ENCODE measurements at regions not wholly inside any gene's neighbourhood (a gene's known extent, or its start where the extent isn't known, plus 50 kb on each side); places are given as distances from the start of the nearest gene placed in this dataset.

DNA sequence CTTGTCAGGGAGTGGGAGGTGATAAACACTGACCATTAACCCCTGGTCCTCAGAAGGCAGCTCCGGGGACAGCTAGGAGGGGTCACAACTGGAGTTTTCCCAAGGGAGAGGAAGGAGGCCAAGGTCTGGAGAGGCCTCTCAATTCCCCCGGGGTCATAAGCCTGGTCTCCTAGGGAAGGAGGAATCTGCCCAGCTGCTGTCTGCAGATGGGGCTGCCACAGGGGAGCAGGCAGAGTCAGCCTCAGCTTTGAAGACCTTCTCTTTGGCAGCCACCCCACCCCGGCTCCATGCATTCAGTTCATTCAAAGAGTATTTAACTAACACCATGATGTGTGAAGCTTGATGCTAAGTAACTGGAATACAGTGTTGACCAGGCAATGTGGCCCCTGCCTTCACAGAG lies 74.6 kb upstream of the HSPA9 start:
- peaks cover 0 to 17% (median 12%) of the 10 kb centered on the region in 4 donors for H3K4me1 ChIP-seq
- no peaks in the 10 kb centered on the region for H3K36me3 ChIP-seq
- no peak overlapping the region for H3K4me3 ChIP-seq
- 63% methylated on average over 3 of the region's 3 CpGs for WGBS
- intact Hi-C loops (cut with DNase I): no loop called here
- no peak for DNase-seq (ENCODE audit: extremely low spot score)
- peaks cover 0 to 10% (median 0%) of the 10 kb centered on the region in 4 donors for H3K27me3 ChIP-seq
- TF ChIP-seq, protein P1, sequence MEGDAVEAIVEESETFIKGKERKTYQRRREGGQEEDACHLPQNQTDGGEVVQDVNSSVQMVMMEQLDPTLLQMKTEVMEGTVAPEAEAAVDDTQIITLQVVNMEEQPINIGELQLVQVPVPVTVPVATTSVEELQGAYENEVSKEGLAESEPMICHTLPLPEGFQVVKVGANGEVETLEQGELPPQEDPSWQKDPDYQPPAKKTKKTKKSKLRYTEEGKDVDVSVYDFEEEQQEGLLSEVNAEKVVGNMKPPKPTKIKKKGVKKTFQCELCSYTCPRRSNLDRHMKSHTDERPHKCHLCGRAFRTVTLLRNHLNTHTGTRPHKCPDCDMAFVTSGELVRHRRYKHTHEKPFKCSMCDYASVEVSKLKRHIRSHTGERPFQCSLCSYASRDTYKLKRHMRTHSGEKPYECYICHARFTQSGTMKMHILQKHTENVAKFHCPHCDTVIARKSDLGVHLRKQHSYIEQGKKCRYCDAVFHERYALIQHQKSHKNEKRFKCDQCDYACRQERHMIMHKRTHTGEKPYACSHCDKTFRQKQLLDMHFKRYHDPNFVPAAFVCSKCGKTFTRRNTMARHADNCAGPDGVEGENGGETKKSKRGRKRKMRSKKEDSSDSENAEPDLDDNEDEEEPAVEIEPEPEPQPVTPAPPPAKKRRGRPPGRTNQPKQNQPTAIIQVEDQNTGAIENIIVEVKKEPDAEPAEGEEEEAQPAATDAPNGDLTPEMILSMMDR (IDR thresholded peaks at IDR 0.05): no peak
- no peak for TF ChIP-seq POLR2A (IDR thresholded peaks at IDR 0.05; ENCODE audit: low read depth)
- no peak for TF ChIP-seq POLR2AphosphoS5 (IDR thresholded peaks at IDR 0.05)
- TF ChIP-seq EP300 (IDR thresholded peaks at IDR 0.05): no peak
- no peaks in the 10 kb centered on the region for H3K9me3 ChIP-seq
- no peak overlapping the region for H3K27ac ChIP-seq (replicated peaks in 1 of 4)

DNA sequence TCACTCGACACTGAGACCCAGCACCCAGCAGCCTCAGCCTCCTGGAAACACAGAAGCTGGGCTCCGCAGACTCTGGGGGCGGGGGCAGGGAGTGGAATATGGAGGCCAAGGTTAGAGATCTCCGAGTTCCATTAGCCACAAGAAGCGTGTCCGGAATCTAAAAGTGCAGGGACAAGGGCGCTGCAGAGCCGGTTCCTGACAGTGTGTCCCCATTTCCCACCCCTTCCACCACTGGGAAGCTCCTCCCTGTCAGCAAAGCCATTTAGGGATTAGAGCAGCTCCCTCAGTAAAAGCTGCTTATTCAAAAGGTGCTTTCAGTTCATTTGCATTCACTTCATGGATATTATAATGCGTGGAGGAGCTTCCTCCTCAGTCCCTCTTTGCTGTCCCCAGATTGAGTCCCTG lies 74.1 kb upstream of the HSPA9 start:
- WGBS: 88% methylated on average over 9 of the region's 9 CpGs
- Histone ChIP-seq H3K27me3 (peaks cover 0 to 10% (median 0%) of the 10 kb centered on the region in 4 donors), H3K4me1 (peaks cover 0 to 17% (median 12%) of the 10 kb centered on the region in 4 donors), H3K36me3 (no peaks in the 10 kb centered on the region), H3K4me3 (no peak overlapping the region), H3K9me3 (no peaks in the 10 kb centered on the region), H3K27ac (replicated peaks in 1 of 4) (no peak overlapping the region)
- no peak for DNase-seq (ENCODE audit: extremely low spot score)
- TF ChIP-seq EP300 (IDR thresholded peaks at IDR 0.05) (no peak), POLR2AphosphoS5 (IDR thresholded peaks at IDR 0.05) (no peak), POLR2A (IDR thresholded peaks at IDR 0.05; ENCODE audit: low read depth) (no peak)
- TF ChIP-seq, protein P1 (IDR thresholded peaks at IDR 0.05): no peak
- intact Hi-C loops (cut with DNase I): no loop called here

DNA sequence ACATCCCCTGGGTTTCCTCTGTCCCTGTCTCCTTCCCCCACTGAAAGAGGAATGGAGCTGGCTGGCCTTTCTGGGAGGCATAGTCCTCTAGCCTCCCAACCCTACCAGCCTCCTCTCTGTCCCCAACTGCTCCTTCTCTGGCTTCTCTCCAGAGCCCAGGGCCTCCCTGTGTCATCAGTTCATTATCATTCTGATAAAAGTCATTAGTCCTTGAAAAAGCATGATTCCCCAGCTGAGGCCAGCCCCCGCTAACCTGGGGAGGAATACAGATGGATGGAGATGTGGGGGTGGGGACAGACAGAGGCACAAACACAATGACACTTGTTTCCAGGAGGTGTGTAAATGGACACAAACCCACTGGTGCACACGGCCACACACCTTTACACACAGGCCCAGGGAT lies 73.6 kb upstream of the HSPA9 start:
- Histone ChIP-seq H3K36me3 (no peaks in the 10 kb centered on the region), H3K9me3 (no peaks in the 10 kb centered on the region), H3K27me3 (peaks cover 0 to 10% (median 0%) of the 10 kb centered on the region in 4 donors), H3K4me1 (peaks cover 0 to 17% (median 12%) of the 10 kb centered on the region in 4 donors), H3K27ac (replicated peaks in 1 of 4) (no peak overlapping the region), H3K4me3 (no peak overlapping the region)
- 93% methylated on average over 2 of the region's 2 CpGs for WGBS
- DNase-seq (ENCODE audit: extremely low spot score): no peak
- intact Hi-C loops (cut with DNase I): no loop called here
- TF ChIP-seq, protein P1 (IDR thresholded peaks at IDR 0.05): no peak

DNA sequence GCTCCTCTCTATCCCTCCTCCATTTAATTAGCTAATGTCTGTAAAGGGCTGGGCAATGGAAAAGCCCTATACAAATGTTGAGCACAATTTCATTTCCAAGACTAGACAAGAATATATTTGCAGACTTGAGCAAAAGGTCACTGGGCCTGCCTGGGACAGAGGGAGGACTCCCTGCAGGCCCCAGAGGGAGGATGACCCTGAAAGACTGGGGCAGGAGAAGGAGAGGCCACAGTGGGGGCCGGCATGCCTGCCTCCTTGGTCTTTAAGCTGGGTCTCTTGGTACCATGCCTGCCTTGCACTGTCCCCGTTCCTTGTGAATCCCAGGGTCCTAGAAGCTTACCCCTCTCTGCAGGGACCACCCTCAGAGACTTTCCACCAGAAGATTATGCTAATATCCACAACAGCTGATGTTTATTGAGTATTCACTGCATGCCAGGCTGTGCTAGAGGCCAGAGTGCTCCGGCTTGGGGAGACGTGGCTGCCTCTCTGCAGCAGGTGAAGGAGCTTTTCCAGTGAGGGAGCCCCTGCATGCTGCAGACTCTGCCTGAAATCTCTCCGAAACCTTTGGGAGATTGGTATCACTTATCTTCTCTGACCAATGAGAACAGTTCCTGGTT lies 72.7 kb upstream of the HSPA9 start:
- intact Hi-C loops (cut with DNase I): no loop called here
- 87% methylated on average over 3 of the region's 5 CpGs for WGBS
- Histone ChIP-seq H3K9me3 (no peaks in the 10 kb centered on the region), H3K27me3 (peaks cover 0 to 10% (median 0%) of the 10 kb centered on the region in 4 donors), H3K4me1 (peaks cover 0 to 17% (median 12%) of the 10 kb centered on the region in 4 donors), H3K27ac (replicated peaks in 1 of 4) (no peak overlapping the region), H3K4me3 (no peak overlapping the region), H3K36me3 (no peaks in the 10 kb centered on the region)
- no peak for DNase-seq (ENCODE audit: extremely low spot score)
- no peak for TF ChIP-seq POLR2AphosphoS5 (IDR thresholded peaks at IDR 0.05)
- TF ChIP-seq POLR2A (IDR thresholded peaks at IDR 0.05; ENCODE audit: low read depth): no peak
- TF ChIP-seq EP300 (IDR thresholded peaks at IDR 0.05): no peak
- TF ChIP-seq, protein P1 (IDR thresholded peaks at IDR 0.05): no peak

DNA sequence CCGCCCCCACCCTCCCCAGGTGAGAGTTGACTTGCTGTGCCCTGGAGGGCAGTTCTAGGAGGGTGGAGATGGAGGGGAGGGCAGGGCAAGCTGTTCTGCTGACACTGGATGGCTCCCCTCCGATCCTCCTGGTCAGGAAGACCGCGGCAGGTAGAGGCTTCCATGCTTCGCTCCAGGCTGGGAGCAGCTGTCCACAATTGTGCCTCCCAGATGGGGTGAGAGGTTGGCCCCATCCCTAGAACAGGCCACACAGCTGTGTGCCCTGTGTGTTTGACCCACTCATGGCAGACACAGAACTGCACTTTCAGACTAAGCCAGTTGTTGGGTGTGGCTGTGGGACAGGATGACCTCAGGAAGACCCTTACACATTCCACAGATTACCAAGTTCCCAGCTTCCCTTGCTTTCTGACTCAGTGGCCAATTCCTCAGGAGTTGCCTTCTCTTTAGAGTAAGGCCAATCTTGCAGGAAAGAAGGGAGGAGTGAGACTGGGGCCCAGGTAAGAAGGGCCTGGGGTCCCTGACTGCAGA lies 72.1 kb upstream of the HSPA9 start:
- intact Hi-C loops (cut with DNase I): no loop called here
- TF ChIP-seq POLR2AphosphoS5 (IDR thresholded peaks at IDR 0.05): no peak
- TF ChIP-seq, protein P1 (IDR thresholded peaks at IDR 0.05): no peak
- no peak for TF ChIP-seq POLR2A (IDR thresholded peaks at IDR 0.05; ENCODE audit: low read depth)
- TF ChIP-seq EP300 (IDR thresholded peaks at IDR 0.05): no peak

More for the DNA sequence above, 72.1 kb upstream of the HSPA9 start:
- WGBS: 94% methylated on average over 5 of the region's 5 CpGs
- no peaks in the 10 kb centered on the region for H3K36me3 ChIP-seq
- peaks cover 0 to 17% (median 12%) of the 10 kb centered on the region in 4 donors for H3K4me1 ChIP-seq
- no peak overlapping the region for H3K27ac ChIP-seq (replicated peaks in 1 of 4)
- H3K4me3 ChIP-seq: no peak overlapping the region
- no peak for DNase-seq (ENCODE audit: extremely low spot score)
- H3K27me3 ChIP-seq: peaks cover 0 to 8% (median 0%) of the 10 kb centered on the region in 4 donors
- no peaks in the 10 kb centered on the region for H3K9me3 ChIP-seq
